Lower leg skin (tissue), 4 donors: ENCODE measurements at regions not wholly inside any gene's neighbourhood (a gene's known extent, or its start where the extent isn't known, plus 50 kb on each side); places are given as distances from the start of the nearest gene placed in this dataset.
"Not testable (repeated sequence)": the region's sequence is repeated elsewhere in the genome, so short reads cannot be mapped to it uniquely, and the experiment has no call there.

Experiments
- DNase-seq, 2 donors: peaks; one replicate each; pipeline ENCODE4 v3.0.0-alpha.2; 2019; ENCODE audit warnings: low spot score in 2 of 2
- H3K4me3 ChIP-seq: fragments of 200-600 bp; sonication (generic); 2 replicates; pipeline ENCODE4 v1.5.1; 2017; ENCODE audit warnings: mild to moderate bottlenecking, low read depth; ENCODE audit not compliant: poor library complexity, severe bottlenecking
- POLR2A ChIP-seq, 2 donors: fragments of 450-650 bp; IDR thresholded peaks; one replicate each; pipeline ENCODE4 v1.6.1; 2016 to 2017; ENCODE audit warnings: antibody characterized with exemption in 2 of 2, mild to moderate bottlenecking in 1 of 2, moderate library complexity in 1 of 2
- WGBS, 2 donors: methylation state at CpG; one replicate each; pipeline ENCODE4 v1.1.5; 2018; 5-methylcytosine and 5-hydroxymethylcytosine counted together
- intact Hi-C: fragments of 100-400 bp; cut with DNase I; formaldehyde crosslinking; loops from one replicate; pipeline ENCODE4 v1.15.0; 2023; ENCODE audit warnings: low total_unique reads
- TF ChIP-seq, protein P1 (sequence below), 3 donors: fragments of 450-650 bp; IDR thresholded peaks; one replicate each; pipeline ENCODE4 v1.5.1; 2016; ENCODE audit warnings: antibody characterized with exemption in 3 of 3, mild to moderate bottlenecking in 3 of 3, moderate library complexity in 2 of 3

DNA sequence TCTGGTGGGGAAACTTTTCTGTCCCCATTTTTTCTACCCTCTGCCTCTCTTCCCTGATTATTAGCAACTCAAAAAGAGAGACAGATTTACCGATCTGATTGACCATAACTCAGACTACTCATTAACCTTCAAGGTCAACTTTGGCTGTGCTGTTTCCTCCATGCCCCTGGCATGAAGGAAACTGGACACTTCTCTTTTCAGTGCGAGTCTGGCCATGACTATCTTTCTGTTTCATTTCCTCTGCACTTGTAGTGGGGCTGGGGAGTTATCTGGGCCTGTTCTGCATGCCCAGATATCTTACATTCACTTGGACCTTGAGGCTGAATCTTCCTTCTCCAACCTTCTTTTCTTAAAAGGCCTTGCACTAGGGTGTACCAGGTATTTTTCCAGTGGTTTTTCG, 76.9 kb upstream of the SLCO2A1 start:
- H3K4me3 ChIP-seq, result no peak overlapping the region
- 65 to 74% methylated on average over 3 of the region's 3 CpGs for WGBS, 2 donors
- DNase-seq, result no peak
- intact Hi-C loops, result no loop called here
- TF ChIP-seq, protein P1, sequence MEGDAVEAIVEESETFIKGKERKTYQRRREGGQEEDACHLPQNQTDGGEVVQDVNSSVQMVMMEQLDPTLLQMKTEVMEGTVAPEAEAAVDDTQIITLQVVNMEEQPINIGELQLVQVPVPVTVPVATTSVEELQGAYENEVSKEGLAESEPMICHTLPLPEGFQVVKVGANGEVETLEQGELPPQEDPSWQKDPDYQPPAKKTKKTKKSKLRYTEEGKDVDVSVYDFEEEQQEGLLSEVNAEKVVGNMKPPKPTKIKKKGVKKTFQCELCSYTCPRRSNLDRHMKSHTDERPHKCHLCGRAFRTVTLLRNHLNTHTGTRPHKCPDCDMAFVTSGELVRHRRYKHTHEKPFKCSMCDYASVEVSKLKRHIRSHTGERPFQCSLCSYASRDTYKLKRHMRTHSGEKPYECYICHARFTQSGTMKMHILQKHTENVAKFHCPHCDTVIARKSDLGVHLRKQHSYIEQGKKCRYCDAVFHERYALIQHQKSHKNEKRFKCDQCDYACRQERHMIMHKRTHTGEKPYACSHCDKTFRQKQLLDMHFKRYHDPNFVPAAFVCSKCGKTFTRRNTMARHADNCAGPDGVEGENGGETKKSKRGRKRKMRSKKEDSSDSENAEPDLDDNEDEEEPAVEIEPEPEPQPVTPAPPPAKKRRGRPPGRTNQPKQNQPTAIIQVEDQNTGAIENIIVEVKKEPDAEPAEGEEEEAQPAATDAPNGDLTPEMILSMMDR (IDR thresholded peaks at IDR 0.05), result no peak
- TF ChIP-seq POLR2A (IDR thresholded peaks at IDR 0.05), result no peak

DNA sequence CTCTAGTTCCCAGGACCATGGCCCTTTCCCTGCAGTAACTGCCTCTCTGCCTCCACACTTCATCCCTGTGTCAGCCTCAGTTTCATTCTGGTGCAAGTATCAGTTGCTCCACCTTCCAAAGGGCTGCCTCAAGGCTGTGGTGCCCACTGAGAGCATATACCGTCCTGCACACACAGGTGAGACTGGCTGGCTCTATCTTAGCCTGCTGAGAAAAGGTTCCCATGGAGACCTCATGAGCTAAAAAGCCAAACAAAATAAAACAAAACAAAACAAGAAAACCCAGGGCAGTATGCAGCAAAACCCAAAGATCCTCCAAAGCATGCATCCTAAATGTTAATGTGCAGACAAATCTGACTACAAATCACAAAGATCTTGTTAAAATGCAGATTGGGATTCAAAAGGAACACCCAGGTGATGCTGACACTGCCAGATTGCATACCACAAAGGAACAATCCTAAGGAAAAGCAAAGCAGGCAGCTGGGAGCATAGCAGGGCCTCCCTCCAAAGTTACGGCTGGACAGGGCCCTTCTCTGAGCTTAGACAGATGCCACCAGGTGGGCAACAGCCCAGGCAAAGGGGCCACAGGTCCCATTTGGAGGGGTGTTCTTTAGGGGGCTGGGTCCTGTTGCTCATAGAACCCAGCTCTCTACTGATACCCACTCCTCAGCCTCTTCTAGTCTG, 76.3 kb upstream of the SLCO2A1 start:
- WGBS, 2 donors, result 70 to 86% methylated on average over 2 of the region's 2 CpGs
- H3K4me3 ChIP-seq, result no peak overlapping the region
- TF ChIP-seq POLR2A (IDR thresholded peaks at IDR 0.05), result no peak
- TF ChIP-seq, protein P1 (IDR thresholded peaks at IDR 0.05), result no peak
- intact Hi-C loops, result no loop called here
- no peak for DNase-seq

DNA sequence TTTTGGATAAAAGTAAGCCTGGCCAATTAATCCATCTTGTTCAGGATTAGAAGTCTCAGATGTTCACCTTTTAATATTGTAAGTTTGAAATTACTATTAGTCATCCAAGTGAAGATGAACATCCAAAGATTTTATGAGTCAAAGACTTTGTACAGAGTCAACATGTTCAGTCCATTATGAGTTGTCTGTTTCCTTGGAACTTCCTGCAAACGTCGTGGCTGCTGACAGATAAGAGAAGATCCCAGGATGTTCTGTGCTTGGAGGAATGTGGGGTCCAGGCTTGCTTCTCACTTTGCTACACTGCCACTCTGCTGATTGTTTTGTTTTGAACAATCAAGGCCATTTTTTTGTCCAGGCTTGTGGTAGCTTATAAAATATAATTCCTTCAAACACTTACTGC, 74.3 kb upstream of the SLCO2A1 start:
- no peak overlapping the region for H3K4me3 ChIP-seq
- DNase-seq, result no peak
- 33 to 38% methylated on average over 2 of the region's 2 CpGs for WGBS, 2 donors
- TF ChIP-seq, protein P1 (IDR thresholded peaks at IDR 0.05), result no peak
- no peak for TF ChIP-seq POLR2A (IDR thresholded peaks at IDR 0.05)
- intact Hi-C loops, result no loop called here

DNA sequence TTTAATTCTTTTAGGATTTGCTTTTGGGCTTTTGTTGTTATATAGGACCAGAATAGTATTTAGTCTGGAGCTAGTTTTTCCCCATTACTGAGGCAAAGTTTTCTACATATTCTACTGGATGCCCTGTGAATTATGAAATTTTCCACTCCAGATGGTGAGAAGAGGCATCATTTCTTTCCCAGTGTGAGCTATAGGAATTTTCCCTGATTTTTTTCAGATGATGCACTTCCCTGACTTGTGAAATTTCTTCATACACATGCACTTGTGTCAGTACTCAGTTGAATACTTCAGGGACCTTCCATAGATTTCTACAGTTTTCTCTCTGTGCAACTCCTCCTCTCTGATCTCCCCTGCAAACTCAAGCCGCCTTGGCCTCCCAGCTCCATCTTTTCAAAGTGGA, 73.7 kb upstream of the SLCO2A1 start:
- no peak for DNase-seq
- intact Hi-C loops, result no loop called here
- H3K4me3 ChIP-seq, result no peak overlapping the region
- TF ChIP-seq POLR2A (IDR thresholded peaks at IDR 0.05), result no peak
- TF ChIP-seq, protein P1 (IDR thresholded peaks at IDR 0.05), result no peak
- 89 to 95% methylated on average over 1 of the region's 1 CpG for WGBS, 2 donors

DNA sequence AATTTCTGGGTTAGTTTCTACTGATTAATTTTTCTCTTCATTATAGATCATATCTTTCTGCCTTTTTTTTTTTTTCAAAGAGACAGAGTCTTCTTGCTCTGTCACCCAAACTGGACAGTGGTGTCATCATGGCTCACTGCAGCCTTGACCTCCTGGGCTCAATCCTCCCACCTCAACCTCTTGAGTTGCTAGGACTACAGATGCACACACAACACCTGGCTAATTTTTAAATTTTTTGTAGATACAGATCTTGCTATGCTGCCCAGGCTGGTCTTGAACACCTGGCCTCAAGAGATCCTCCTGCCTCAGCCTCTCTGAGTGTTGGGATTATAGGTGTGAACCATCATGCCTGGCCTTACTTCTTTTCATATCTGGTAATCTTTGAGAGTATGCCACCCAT, 73.3 kb upstream of the SLCO2A1 start:
- TF ChIP-seq POLR2A (IDR thresholded peaks at IDR 0.05), result no peak
- TF ChIP-seq, protein P1 (IDR thresholded peaks at IDR 0.05), result no peak
- intact Hi-C loops, result no loop called here
- no peak for DNase-seq
- no peak overlapping the region for H3K4me3 ChIP-seq

DNA sequence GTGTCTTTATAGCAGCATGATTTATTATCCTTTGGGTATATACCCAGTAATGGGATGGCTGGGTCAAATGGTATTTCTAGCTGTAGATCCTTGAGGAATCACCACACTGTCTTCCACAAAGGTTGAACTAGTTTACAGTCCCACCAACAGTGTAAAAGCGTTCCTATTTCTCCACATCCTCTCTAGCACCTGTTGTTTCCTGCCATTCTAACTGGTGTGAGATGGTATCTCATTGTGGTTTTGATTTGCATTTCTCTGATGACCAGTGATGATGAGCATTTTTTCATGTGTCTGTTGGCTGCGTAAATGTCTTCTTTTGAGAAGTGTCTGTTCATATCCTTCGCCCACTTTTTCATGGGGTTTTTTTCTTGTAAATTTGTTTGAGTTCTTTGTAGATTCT, 66.5 kb upstream of the SLCO2A1 start:
- H3K4me3 ChIP-seq, intact Hi-C loops, DNase-seq: not testable (repeated sequence)
- 86 to 87% methylated on average over 3 of the region's 3 CpGs for WGBS, 2 donors
